Stimulated activated CD8-positive, alpha-beta memory T cell treated with anti-CD3 and anti-CD28 coated beads, Interleukin-4, amount 100 ng/mL, for 24 hours (primary cell): ENCODE measurements at regions not wholly inside any gene's neighbourhood (a gene's known extent, or its start where the extent isn't known, plus 50 kb on each side); places are given as distances from the start of the nearest gene placed in this dataset.

Experiments
- DNase-seq: peaks from one replicate; pipeline ENCODE4 v3.0.0-alpha.2; 2020; ENCODE audit warnings: low read depth

DNA sequence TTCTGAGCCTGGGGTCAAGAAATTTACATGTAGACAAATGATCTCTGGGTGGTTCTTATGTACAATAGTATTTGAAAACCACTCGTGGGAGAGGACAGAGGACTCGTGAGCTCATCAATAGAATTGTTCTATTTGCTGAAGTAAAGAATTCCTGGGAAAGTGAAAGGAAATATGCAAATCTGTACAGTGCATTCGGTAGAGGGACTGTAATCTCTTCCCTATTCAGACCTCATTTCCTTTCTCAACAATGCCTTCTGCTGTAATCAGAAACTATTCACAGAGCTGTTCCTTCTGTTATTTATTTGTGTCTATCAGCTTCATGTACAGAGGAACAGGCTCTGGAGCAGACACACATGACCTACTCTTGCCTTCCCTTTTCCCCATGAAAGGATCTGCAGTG lies 709.4 kb upstream of the KIRREL3 start:
- no peak for DNase-seq

DNA sequence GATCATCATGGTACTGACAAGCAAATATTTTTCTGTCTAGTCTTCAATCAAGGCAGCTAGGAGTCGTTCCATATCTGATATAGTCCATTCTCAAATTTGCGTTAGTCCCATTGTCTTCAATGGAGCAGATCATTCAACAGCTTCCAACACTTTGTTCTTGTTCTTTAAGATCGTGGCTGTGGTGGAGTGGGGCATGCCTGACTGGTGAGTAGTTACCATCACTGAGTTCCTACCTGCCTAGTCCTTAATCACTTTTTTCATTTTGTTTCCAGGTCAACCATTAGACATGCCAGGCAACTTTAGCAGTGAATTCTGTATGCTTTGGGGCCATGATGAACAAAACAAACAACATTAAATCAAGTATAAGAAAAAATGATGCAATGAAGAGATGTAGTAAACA lies 693.1 kb upstream of the KIRREL3 start:
- DNase-seq, result no peak

DNA sequence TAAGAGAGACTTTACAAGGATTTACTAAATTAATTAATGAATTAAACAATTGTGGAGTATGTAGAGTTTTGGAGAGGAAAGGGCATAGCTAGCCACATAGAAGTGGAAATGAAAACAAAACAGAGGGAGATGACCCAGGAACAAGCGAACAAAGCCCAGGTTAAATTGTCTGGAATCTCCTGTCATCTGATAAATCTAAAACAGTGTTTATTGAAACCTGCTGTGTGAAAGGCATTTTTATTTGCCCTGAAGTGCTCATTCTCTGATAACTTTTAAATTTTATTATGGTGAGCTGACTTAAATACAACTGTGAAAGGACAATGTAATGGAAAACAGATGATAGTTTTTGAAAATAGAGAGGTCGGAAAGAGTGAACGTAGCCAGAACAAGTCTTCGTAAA lies 682.8 kb upstream of the KIRREL3 start:
- DNase-seq, result no peak

DNA sequence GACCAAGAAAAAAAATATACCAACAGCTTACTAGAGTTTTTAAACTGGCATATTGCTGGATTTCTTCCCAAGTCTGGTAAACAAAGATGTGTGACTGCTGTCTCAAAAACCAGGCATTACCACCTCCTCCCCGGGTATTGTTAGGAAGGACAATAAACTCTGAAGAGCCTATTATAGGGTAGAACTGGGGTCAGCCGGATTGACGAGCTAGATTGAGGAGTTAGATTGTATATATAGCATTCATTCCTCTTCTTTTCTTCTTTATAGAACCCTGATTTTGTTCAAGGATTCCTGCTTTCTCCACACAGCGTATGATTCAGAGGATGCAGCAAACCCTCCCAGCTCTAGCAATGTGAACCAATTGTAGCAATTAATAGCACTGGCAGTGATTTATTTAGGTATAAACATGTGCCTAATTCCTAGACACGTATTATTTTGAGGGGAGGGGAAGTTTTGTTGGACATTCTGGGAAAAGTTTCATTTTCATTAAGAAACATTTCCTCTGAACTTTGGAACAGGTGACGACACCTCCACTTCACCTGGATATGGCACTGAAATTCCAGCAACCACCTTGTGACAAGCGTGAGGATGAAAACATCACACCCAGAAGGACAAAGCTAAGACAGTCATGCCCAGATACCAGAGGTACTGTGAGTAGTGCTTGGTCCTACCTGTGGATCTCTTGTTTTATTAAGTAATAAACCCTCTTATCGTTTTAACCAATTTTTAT lies 679.4 kb upstream of the KIRREL3 start:
- no peak for DNase-seq

DNA sequence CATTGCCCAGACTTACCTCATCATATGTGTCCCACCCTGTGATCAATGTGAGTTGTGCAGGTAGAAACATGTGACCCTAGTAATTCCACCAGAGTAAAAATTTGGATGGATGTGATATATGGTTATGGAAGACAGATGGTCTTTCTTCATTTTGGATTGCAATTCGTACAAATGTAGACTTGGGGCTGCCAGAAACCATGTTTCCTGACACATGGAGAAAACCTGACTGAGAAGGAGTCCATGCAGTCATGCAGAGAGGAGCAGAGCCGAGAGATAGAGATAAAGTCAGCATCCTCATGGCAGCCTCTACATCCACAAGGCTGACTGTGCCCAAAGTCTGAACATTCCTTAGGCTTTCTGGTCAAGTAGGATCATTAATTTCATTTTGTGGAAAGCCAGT lies 678.1 kb upstream of the KIRREL3 start:
- DNase-seq, result no peak

DNA sequence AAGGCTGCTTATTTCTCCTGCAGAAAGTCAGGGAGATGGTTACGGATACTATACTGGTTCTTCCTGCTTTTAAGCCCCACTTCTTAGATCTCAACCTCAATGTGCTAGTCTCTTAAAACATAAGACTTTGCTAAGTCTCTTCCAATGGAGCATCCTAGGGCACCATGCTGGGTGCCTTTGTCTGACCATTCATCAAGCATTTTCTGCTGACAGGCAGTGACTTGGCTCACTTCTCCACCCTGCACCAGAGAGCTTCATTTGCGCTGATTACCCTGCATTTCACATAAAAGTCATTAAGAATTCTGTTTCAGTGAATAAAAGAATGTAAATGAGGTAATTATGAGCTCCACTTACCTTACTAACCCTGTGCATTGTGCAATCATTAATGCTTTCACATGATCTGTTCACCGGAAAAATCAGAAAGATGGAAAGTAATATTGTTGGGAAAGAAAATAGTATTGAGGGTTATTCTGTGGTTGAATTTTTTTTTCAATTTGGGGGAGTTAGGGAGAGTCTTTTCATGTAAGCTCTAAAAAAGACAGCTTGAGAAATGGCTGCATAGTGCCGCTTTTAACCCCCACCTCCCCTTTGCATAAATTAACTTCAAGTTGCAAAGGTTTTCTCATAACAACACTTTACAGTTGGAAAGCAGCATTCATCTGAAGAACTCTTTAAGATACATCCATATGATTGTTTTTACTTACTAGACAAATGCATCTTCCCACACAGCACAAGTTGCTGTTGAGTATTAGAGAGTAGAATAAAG lies 677.3 kb upstream of the KIRREL3 start:
- DNase-seq, result no peak

DNA sequence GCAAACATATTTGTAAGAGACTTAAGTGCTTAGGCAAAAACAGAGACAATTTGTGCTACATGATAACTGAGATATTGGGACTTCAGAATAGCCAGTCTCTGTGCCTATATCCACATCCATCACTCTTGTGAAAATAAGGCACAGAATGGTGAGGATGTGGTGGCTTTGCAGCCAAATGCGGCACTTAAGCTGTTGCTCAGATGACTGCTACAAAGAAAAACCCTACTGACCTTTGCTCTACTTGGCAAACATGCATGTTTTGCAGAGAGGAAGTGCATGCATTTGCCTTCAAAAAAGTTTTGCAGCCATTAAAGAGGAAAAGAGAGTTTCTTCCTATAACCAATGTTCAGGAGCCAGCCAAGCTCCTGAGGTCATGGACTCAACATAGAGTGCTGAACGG lies 675.0 kb upstream of the KIRREL3 start:
- DNase-seq, result no peak

DNA sequence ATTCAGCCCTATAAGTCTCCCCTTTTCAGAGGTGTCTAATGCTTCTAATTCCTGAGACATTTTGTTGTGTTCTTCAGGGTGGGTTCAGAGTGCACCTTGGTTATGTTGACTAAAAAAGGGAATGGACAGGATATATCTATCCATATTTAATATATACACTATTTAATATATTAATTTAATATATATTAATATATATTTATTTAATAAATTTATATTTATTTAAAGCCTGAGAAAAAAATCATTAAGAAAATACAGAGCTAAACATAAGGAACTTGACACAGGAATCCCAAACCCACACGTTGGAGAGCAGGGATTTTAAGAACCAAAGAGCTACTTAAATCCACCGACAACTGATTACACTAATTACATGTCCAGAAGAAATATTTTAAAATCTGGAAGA lies 674.2 kb upstream of the KIRREL3 start:
- no peak for DNase-seq

DNA sequence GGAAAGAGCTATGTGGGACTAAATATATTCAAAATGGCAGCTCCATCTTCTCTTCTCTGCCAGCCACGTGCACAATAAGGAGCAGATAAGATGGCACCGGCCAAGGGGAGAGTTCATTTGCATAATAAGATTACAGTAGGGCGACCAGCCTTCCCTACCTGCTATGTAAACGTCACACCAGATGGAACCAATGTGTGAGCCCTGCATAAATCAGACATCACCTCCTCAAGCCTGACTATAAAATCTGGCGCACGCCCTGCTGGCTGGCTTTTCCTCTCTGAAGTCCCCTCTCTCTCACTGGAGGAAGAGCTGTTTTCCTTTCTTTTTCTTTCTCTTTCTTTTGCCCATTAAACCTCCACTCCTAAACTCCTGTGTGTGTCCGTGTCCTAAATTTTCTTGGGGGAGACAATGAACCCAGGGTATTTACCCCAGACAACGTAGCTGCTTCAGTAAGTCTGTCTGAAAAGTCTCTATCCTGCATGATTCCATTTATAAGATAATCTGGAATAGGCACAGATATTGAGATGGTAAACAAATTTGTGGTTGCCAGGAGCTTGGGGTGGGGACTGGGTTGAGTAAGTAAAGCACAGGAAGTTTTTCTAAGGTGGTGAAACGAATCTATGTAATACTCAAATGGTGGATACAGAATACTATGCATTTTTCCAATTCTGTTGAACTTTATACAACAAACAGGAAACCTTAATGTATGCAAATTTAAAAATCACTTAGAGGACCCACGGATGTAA lies 670.0 kb upstream of the KIRREL3 start:
- no peak for DNase-seq

DNA sequence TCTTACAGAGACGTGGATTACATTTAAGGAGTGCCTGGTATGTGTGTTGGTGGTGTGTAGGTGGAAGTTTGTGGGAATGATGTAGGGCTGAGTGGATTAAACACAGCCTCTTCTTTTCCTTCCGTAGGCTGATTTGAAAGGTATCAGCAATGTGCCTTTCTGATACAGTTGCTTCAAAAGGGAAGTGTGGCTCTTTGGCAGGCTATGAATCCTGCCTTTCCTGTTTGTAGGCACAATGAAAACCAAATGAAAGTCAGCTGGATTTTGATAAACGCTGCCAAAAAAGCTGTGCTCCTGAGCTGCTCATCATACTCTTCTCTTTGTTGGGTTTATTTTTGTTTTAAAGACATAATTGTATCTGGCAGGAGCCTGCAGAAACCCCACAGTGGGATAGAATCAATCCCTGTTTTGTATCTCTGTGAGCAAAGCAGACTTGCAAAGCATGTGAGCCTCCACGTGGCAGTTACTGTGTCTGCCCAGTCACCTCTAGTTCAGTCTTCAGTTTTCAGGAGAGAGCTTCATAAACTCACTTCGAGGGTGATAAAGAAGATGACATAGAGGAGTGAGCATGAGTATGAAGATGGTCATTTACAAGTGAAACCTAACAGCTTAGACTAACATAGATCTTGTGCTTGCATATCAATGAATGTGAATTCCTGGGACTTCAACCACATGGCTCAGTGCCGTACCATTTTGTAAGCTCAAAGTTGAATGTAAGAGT lies 655.7 kb upstream of the KIRREL3 start:
- no peak for DNase-seq

DNA sequence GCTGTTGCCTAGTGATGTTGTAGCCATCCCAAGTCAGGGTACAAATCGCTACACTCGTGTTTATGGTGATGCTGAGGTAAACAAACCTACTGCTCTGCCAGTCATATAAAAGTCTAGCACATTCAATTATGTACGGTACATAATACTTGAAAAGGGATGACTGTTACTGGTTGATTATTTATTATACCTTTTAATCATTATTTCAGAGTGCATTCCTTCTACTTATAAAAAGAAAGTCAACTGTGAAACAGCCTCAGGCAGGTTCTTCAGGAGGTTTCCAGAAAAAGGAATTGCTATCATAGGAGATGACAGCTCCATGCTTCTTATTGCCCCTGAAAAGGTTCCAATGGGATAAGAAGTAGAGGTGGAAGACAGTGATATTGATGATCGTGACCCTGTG lies 652.5 kb upstream of the KIRREL3 start:
- no peak for DNase-seq

DNA sequence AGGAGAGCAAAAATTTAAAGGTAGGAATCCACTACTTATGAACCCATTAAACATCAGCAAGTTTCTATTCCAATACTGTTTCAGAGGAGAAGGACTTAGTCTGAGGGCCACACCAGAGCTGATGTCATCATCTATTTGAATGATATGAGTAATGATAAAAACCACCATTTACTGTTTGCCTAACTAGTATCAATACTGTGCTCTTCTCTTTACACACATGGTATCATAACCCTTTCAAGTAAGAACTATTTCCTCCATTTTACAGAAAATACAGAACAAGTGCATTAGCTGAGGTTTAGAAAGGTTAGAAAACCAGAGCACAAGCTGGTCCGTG lies 651.3 kb upstream of the KIRREL3 start:
- DNase-seq, result no peak

DNA sequence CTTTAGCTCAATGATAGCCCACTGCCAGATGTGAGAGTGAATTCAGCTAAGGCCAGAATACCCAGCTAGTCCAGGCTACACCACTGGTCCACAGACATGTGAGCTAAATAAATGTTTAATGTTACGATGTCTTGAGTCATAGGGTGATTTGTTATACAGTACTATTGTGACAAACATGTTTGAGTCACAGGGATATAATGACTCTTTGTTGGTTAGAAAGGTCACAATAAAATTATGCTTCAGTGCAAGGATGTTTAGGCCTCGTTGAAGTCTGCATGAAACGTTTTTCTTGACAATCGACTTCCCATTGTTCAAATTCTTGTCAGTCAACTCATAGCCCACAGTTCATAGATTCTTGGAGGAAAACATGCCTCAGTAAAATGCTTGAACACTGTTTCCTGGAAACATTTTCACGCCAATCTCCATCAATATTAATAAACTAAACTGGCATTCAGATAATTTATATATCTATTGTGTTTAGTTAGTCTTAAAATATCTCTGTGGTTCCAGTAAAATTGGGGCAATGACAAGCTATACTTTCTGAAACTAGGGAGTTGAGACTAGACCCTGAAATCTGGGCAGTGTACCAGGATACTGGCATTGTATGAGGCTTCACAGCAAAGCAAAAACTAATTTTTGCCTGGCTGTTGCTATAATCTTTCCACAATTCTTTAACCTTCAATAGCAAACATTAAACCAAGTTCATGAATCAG lies 650.8 kb upstream of the KIRREL3 start:
- DNase-seq, result no peak

DNA sequence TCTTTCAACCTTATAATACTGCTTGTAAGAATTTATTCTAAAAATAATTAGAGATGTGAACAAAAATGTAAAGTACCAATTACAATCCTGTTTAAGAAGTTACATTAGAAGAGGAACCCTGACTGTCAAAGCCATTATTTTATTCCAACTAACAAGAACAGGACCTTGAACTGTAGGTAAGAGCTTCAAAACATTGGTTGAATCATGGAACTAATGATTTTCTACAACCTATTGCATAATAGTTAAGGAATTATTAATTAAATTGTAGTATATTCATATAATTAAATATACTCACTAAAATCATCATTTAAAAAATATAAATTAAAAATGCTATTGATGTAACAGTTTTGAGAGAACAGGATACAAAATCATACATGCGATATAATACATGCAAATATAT lies 649.4 kb upstream of the KIRREL3 start:
- DNase-seq, result no peak

DNA sequence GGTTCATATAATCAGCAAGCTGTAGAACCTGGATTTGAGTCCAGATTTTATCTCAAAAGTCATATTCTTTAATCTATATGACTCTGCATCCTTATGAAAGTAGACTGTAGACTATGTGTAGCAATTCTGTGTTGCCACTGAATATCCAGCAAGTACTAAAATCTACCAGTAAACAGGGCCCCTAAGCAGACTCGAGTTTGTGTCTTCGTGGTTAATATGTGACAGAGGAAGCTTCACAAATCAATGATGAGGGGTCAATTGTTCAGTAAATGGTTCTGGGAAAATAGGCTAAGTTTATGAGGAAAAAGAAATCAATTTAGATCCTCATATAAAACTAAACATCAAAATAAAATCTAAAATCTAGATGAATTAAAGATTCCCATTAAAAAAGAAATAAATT lies 648.5 kb upstream of the KIRREL3 start:
- DNase-seq, result no peak

DNA sequence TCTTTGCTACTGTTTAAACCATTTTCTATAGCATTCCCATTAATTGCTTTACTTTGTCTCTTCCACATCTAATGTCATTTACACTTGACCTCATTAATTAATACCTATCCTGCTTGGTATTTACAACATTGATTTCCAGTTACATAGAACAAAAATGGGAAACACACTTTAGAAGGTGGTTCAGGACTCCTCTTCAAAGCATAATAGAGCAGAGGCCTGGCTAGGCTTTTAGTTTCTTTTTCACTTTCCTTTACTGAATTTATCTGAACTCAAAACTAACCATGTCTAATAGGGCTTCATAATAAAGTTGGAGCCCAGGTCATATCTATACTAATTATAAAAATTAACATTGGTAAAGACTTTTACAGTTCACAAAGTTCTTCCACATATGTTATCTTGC lies 648.0 kb upstream of the KIRREL3 start:
- no peak for DNase-seq

DNA sequence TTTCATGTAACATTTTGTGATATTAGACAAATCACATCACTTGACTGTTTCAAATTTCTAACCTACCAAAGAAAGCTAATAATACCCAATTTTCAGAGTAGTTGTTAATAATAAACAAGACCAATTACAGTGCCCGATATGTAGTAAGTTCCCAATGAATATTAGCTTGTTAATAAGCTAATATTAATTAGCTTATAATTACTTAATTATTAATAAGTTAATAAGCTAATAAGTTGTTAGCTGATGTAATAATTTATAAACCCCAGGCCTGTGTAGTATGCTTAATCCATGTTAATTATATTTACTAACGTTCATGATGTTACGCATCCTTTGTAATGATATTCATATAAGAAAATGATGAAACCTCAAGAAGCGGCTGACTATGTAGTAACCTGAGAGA lies 643.8 kb upstream of the KIRREL3 start:
- DNase-seq, result no peak

DNA sequence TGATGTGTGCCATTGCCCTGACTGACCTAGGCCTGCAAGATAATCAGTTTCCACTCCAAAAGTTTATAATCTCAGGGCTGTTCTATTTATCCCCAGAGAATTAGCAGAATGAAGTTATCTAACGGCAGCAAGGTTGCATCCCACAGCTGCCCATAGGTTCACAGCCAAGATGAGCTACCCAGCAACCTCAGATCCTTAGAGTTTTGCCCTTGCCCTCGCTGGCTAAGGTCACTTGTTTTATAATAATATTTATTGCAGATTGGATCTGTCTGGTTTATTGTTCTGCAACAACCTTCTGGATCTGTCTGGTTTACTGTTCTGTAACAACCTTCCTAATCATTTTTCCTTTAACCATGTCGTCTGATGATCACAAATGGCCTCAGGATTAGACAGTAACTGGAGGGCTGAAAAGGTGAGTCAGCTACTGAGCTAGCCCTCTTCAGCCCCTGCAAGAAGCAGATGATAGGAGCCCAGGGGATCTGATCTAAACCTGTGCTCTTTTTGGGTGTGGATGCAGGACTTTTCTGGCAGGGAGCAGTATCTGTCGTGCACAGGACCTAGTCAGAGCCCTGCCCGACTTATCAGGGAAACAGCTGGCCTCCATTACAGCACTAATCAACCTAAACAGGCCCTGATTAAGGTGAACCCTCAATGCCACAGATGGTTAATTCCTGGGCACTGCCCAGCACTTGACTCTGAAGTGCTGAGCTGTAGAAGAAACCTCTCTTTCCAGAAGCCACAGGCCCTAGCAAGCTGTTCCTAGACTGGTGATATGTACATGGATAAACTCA lies 642.9 kb upstream of the KIRREL3 start:
- DNase-seq, result no peak

DNA sequence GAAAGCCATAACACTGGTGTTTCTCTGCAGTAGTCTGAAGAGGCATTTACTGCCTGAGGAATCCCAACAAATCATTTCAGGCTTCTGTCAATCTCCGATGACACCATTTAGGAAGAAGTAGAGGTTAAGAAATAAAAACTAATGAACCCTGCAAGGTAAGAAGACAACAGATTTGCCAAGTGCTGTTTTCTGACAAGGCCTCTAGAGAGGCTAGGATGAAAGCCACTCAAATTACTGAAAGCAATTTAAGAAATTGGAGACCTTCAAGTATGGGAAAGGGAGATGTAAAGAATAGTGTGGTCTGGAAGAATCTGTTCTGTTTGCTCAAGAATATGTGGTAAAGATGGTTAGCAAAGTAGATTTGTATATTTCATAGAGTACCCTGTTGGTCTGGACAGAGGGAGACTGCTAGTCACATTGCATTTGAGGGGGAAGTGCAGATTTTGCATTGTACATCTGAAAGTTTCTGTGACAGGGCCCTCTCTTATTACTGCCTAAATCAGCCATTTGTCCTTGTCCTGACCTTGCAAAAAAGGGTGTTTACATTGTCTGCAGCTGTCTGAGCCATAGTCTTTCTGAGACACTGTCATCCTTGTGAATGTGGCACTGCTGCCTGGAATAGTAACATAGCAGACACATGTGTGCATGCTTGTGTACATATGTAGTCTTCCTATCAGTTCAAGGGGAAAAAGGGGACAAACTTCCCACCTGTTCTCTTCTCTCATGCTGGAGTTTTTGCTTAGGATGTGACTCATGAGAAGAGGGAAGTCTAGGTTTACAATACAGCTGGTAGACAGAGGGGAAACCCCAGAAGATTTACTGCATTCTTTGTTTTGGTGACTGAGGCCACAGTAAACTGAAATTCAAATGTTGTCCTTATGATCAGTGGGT lies 640.2 kb upstream of the KIRREL3 start:
- no peak for DNase-seq

DNA sequence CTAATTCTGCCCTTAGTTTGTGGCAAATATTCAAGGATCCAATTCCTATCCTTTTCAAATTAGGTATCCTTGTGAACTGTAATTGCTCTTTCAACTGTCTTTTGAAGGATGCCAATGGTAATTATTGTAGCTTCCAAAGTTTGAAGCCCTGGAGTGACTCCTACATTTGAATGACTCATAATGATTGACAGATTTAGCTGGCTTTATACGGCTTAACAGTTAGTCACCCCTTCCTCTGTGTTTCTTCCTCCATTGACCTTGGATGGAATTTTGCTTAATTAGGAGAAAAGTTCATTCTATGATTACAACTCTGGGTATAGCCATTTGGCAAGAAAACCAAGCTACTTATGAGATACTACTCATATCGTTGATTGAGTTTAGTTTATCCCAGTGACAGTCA lies 639.3 kb upstream of the KIRREL3 start:
- no peak for DNase-seq
